Heart left ventricle (tissue), 13 donors: ENCODE measurements at regions not wholly inside any gene's neighbourhood (a gene's known extent, or its start where the extent isn't known, plus 50 kb on each side); places are given as distances from the start of the nearest gene placed in this dataset.

Experiments
- POLR2A ChIP-seq, 2 donors: fragments of 450-650 bp; IDR thresholded peaks; one replicate each; pipeline ENCODE4 v1.6.1; 2017; ENCODE audit warnings: antibody characterized with exemption in 2 of 2, mild to moderate bottlenecking in 2 of 2, moderate library complexity in 2 of 2
- TF ChIP-seq, protein P1 (sequence below), 12 donors: fragments of 200-600 bp; sonication (generic) in 4 of 12; IDR thresholded peaks; one replicate each; pipeline versions ENCODE4 v1.5.0 to v1.8.0; 2018 to 2022; ENCODE audit warnings: antibody characterized with exemption in 12 of 12, mild to moderate bottlenecking in 5 of 12
- donor health status: ischemic (EF 13 %, LVEDD 7.1; RV severe dilation, severe dysfunction).
- donor health status: DM: no; HTN: yes; CAD: no.
- donor health status: DM: no; HTN: no; CAD: no.
- donor health status: ischemic (EF 25% LVEDD 6.9; RV normal size, moderate dysfunction).
- donor health status: ischemic (EF 25% LVEDD 5.7; RV mildly dilated, moderate dysfunction).
- donor health status: ischemic (EF 35%, LVEDD 5.7; RV mildly dilated, moderate dysfunction).
- donor health status: nonischemic (EF 11% LVEDD 7.7; RV severe dilation, severe dysfunction).
- donor health status: DM: yes; HTN: yes; CAD: no.
- donor health status: PGD.
- donor health status: ischemic (EF 29% LVEDD 5.4; RV normal size, mild dysfunction).
- donor health status: nonischemic (EF 23%, LVEDD 6.1; RV moderate dilation, normal function).

DNA sequence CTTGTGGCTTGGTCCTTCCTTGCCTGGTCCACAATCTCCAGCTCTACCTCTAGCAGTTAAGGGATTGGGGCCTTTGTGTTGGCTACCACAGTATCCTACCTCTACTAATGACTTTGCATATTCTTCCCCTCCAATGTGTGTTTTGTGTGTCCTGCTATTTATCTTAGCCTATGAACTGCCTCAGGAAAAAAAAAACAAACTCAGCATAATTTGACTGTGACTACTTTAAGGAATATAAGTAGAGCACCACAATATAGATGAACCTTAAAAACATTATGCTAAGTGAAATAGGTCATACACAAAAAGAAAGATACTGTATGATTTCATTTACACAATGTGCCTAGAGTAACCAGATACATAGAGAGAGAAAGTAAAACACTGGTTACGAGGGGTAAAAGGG lies 61.3 kb upstream of the PTPN13 start:
- TF ChIP-seq POLR2A (IDR thresholded peaks at IDR 0.05) = no peak
- TF ChIP-seq, protein P1, sequence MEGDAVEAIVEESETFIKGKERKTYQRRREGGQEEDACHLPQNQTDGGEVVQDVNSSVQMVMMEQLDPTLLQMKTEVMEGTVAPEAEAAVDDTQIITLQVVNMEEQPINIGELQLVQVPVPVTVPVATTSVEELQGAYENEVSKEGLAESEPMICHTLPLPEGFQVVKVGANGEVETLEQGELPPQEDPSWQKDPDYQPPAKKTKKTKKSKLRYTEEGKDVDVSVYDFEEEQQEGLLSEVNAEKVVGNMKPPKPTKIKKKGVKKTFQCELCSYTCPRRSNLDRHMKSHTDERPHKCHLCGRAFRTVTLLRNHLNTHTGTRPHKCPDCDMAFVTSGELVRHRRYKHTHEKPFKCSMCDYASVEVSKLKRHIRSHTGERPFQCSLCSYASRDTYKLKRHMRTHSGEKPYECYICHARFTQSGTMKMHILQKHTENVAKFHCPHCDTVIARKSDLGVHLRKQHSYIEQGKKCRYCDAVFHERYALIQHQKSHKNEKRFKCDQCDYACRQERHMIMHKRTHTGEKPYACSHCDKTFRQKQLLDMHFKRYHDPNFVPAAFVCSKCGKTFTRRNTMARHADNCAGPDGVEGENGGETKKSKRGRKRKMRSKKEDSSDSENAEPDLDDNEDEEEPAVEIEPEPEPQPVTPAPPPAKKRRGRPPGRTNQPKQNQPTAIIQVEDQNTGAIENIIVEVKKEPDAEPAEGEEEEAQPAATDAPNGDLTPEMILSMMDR (IDR thresholded peaks at IDR 0.05) = no peak
